ENCODE measurements at regions not wholly inside any gene's neighbourhood (a gene's known extent, or its start where the extent isn't known, plus 50 kb on each side); places are given as distances from the start of the nearest gene placed in this dataset.

- TF ChIP-seq, protein P1, sequence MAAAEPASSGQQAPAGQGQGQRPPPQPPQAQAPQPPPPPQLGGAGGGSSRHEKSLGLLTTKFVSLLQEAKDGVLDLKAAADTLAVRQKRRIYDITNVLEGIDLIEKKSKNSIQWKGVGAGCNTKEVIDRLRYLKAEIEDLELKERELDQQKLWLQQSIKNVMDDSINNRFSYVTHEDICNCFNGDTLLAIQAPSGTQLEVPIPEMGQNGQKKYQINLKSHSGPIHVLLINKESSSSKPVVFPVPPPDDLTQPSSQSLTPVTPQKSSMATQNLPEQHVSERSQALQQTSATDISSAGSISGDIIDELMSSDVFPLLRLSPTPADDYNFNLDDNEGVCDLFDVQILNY (CRISPR knock-in tag; IDR thresholded peaks at IDR 0.05), result no peak
- no peak for TF ChIP-seq FOXJ3 (CRISPR knock-in tag; IDR thresholded peaks at IDR 0.05; ENCODE audit: borderline replicate concordance)
- no peak for TF ChIP-seq CBFB (CRISPR knock-in tag; IDR thresholded peaks at IDR 0.05; ENCODE audit: low read depth)
- TF ChIP-seq PRDM15 (CRISPR knock-in tag; IDR thresholded peaks at IDR 0.05), result no peak
Observed at GRCh38 chr12:69150796-69151127, 88.6 kb upstream of the CPSF6 start (continued).

DNA sequence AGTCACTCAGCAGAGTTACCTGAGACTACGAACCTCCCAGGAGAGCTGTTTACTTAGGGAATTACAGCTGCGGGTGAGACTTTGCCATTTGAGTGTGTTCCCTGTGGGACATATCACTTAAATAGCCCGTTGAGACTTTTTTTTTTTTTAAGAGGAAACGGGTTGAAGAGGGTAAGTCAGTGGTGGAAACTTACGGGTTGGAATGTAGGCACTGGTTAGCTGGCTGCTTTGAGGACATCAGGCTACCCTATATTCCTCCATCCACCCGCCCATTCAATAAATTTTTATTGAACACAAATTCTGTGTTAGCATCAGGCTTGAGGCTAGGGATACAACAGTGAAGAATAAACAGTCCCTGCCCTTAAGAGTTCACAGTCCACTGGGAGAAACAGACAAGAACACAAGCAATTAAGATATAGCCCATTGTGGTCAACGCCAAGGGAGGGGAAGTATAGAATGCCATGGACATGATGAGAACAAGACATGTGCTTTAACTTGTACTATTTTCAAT lies 88.1 kb upstream of the CPSF6 start:
- ChIA-PET CTCF (interaction anchor here (1.4 kb wide), 1 partner anchor 25 kb away, joined by 3 read pairs; no protein-coding TSS in a partner anchor), POLR2A (no interaction called here)
- no peak overlapping the region for H3K4me3 Mint-ChIP-seq
- DNase-seq (ENCODE audit: low spot score) (no peak), ATAC-seq (no peak)
- peaks cover 16% of the 10 kb centered on the region for H3K4me1 Mint-ChIP-seq
- no peak overlapping the region for H3K27ac Mint-ChIP-seq
- H3K36me3 Mint-ChIP-seq, result no peaks in the 10 kb centered on the region
- TF ChIP-seq, protein P1 (CRISPR knock-in tag; IDR thresholded peaks at IDR 0.05), result no peak
- no peak for TF ChIP-seq FOXP1 (CRISPR knock-in tag; IDR thresholded peaks at IDR 0.05; ENCODE audit: borderline replicate concordance)
- TF ChIP-seq, protein P2, sequence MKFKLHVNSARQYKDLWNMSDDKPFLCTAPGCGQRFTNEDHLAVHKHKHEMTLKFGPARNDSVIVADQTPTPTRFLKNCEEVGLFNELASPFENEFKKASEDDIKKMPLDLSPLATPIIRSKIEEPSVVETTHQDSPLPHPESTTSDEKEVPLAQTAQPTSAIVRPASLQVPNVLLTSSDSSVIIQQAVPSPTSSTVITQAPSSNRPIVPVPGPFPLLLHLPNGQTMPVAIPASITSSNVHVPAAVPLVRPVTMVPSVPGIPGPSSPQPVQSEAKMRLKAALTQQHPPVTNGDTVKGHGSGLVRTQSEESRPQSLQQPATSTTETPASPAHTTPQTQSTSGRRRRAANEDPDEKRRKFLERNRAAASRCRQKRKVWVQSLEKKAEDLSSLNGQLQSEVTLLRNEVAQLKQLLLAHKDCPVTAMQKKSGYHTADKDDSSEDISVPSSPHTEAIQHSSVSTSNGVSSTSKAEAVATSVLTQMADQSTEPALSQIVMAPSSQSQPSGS (CRISPR knock-in tag; IDR thresholded peaks at IDR 0.05; ENCODE audit: borderline replicate concordance, low read depth), result no peak
- no peak for TF ChIP-seq SOX15 (CRISPR knock-in tag; IDR thresholded peaks at IDR 0.05)
- TF ChIP-seq CTCF (IDR thresholded peaks at IDR 0.05), result no peak
- no peaks in the 10 kb centered on the region for H3K9me3 Mint-ChIP-seq
- H3K27me3 Mint-ChIP-seq (ENCODE audit: low read depth), result peaks cover 6% of the 10 kb centered on the region; the same call in 1 of the 2 replicates

- Mint-ChIP-seq H3K27ac (no peak overlapping the region; the same call in 1 of the 2 replicates), H3K9me3 (no peaks in the 10 kb centered on the region), H3K4me3 (no peak overlapping the region), H3K36me3 (no peaks in the 10 kb centered on the region), H3K4me1 (peaks cover 22% of the 10 kb centered on the region), H3K27me3 (ENCODE audit: low read depth) (peaks cover 6% of the 10 kb centered on the region; the same call in 1 of the 2 replicates)
- POLR2A ChIA-PET, result no interaction called here
- 0 out of 2 replicates have a peak, but pooled peaks have one; percentile 16 for ATAC-seq
- peak; percentile 76 for DNase-seq (ENCODE audit: low spot score)
- CTCF ChIA-PET, result interaction anchor here (0.6 to 1.6 kb wide), 6 partner anchors 9 to 282 kb away, joined by 3 to 8 read pairs (median 4); no protein-coding TSS in a partner anchor
- TF ChIP-seq USF2 (CRISPR knock-in tag; IDR thresholded peaks at IDR 0.05) (peak; percentile 76), ZNF416 (CRISPR knock-in tag; IDR thresholded peaks at IDR 0.05) (no peak), CBFB (CRISPR knock-in tag; IDR thresholded peaks at IDR 0.05; ENCODE audit: low read depth) (no peak), CTCF (IDR thresholded peaks at IDR 0.05) (peak; percentile 91), ZNF232 (CRISPR knock-in tag; IDR thresholded peaks at IDR 0.05) (no peak), HMGA2 (CRISPR knock-in tag; IDR thresholded peaks at IDR 0.05) (no peak)
- TF ChIP-seq, protein P3, sequence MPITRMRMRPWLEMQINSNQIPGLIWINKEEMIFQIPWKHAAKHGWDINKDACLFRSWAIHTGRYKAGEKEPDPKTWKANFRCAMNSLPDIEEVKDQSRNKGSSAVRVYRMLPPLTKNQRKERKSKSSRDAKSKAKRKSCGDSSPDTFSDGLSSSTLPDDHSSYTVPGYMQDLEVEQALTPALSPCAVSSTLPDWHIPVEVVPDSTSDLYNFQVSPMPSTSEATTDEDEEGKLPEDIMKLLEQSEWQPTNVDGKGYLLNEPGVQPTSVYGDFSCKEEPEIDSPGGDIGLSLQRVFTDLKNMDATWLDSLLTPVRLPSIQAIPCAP (CRISPR knock-in tag; IDR thresholded peaks at IDR 0.05), result no peak
Observed at GRCh38 chr12:69154585-69155363, 84.6 kb upstream of the CPSF6 start.
